ENCODE measurements at regions not wholly inside any gene's neighbourhood (a gene's known extent, or its start where the extent isn't known, plus 50 kb on each side); places are given as distances from the start of the nearest gene placed in this dataset.
"Not testable (repeated sequence)": the region's sequence is repeated elsewhere in the genome, so short reads cannot be mapped to it uniquely, and the experiment has no call there.

GRCh38 chr10:64358907-64359306, 837.7 kb downstream of the REEP3 start:
- intact Hi-C loops (cut with micrococcal nuclease) = no loop called here
- H3K9me3 Mint-ChIP-seq (ENCODE audit: unreplicated experiment) = peaks cover 9% of the 10 kb centered on the region
- H3K4me3 Mint-ChIP-seq (ENCODE audit: unreplicated experiment) = no peak overlapping the region
- no peaks in the 10 kb centered on the region for H3K27me3 Mint-ChIP-seq (ENCODE audit: insufficient read depth, unreplicated experiment)
- no peak for DNase-seq (ENCODE audit: unreplicated experiment)
- no peaks in the 10 kb centered on the region for H3K36me3 Mint-ChIP-seq (ENCODE audit: insufficient read depth, unreplicated experiment)
- POLR2A ChIA-PET = no interaction called here
- H3K27ac Mint-ChIP-seq (ENCODE audit: low read depth, unreplicated experiment) = no peak overlapping the region
- H3K4me1 Mint-ChIP-seq (ENCODE audit: insufficient read depth, unreplicated experiment) = no peaks in the 10 kb centered on the region
- no TSS peak for BruUV-seq (replicated peaks)
- TF ChIP-seq CTCF (IDR thresholded peaks at IDR 0.05; ENCODE audit: unreplicated experiment) = no peak
- CTCF ChIA-PET = interaction anchor here (0.6 to 0.7 kb wide), 4 partner anchors 8 to 385 kb away, joined by 3 to 5 read pairs (median 4); no protein-coding TSS in a partner anchor

DNA sequence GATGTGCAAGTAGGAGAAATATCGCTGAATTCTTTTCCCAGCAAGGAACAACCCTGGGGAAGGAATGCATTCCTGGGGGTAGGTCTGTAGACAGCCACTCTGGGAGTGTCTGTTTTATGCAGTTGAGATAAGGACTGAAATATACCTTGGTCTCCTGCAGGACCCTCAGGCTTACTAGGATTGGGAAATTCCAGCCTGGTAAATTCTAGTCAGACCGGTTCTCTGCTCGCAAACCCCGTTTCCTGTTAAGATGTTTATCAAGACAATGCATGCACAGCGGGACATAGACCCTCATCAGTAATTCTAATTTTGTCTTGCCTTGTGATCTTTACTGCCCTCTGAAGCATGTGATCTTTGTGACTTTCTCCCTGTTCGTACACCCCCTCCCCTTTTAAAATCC, 839.0 kb downstream of the REEP3 start:
- H3K4me3 Mint-ChIP-seq (ENCODE audit: unreplicated experiment); H3K9me3 Mint-ChIP-seq (ENCODE audit: unreplicated experiment); POLR2A ChIA-PET; H3K4me1 Mint-ChIP-seq (ENCODE audit: insufficient read depth, unreplicated experiment); CTCF ChIA-PET; H3K36me3 Mint-ChIP-seq (ENCODE audit: insufficient read depth, unreplicated experiment); BruUV-seq (replicated peaks); H3K27me3 Mint-ChIP-seq (ENCODE audit: insufficient read depth, unreplicated experiment); intact Hi-C loops (cut with micrococcal nuclease); DNase-seq (ENCODE audit: unreplicated experiment); H3K27ac Mint-ChIP-seq (ENCODE audit: low read depth, unreplicated experiment): not testable (repeated sequence)

DNA sequence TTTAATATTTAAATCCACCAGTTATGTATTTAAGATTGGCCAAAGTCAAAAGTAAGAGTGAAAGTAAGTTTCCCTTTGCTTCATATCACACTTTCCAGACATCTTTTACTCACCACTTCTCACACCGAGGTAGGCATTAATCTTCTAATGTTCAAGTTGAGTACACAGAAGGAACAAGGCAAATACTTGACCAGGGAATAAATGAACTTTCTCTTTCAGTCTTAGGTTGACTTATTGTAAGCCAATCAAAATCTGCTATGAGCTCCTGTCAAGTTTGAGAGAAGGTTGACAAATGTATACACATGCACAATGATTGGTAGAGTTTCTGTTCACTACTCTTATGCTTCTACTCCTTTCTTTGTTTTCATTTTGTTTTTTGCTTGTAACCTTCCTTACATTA, 842.5 kb downstream of the REEP3 start:
- H3K36me3 Mint-ChIP-seq (ENCODE audit: insufficient read depth, unreplicated experiment) = no peaks in the 10 kb centered on the region
- no peak for DNase-seq (ENCODE audit: unreplicated experiment)
- H3K4me1 Mint-ChIP-seq (ENCODE audit: insufficient read depth, unreplicated experiment) = no peaks in the 10 kb centered on the region
- ChIA-PET CTCF (interaction anchor here (0.5 to 0.6 kb wide), 2 partner anchors 178 to 189 kb away, joined by 3 read pairs; no protein-coding TSS in a partner anchor), POLR2A (no interaction called here)
- H3K4me3 Mint-ChIP-seq (ENCODE audit: unreplicated experiment) = no peak overlapping the region
- BruUV-seq (replicated peaks) = no TSS peak
- TF ChIP-seq CTCF (IDR thresholded peaks at IDR 0.05; ENCODE audit: unreplicated experiment) = no peak
- H3K27me3 Mint-ChIP-seq (ENCODE audit: insufficient read depth, unreplicated experiment) = no peaks in the 10 kb centered on the region
- intact Hi-C loops (cut with micrococcal nuclease) = no loop called here
- peaks cover 9% of the 10 kb centered on the region for H3K9me3 Mint-ChIP-seq (ENCODE audit: unreplicated experiment)
- H3K27ac Mint-ChIP-seq (ENCODE audit: low read depth, unreplicated experiment) = no peak overlapping the region

GRCh38 chr10:64365663-64366062, 844.5 kb downstream of the REEP3 start:
- Mint-ChIP-seq H3K27ac (ENCODE audit: low read depth, unreplicated experiment) (no peak overlapping the region), H3K27me3 (ENCODE audit: insufficient read depth, unreplicated experiment) (no peaks in the 10 kb centered on the region), H3K36me3 (ENCODE audit: insufficient read depth, unreplicated experiment) (no peaks in the 10 kb centered on the region), H3K4me3 (ENCODE audit: unreplicated experiment) (no peak overlapping the region), H3K9me3 (ENCODE audit: unreplicated experiment) (no peaks in the 10 kb centered on the region), H3K4me1 (ENCODE audit: insufficient read depth, unreplicated experiment) (no peaks in the 10 kb centered on the region)
- no peak for DNase-seq (ENCODE audit: unreplicated experiment)
- BruUV-seq (replicated peaks) = no TSS peak
- ChIA-PET POLR2A (interaction anchor here (0.6 kb wide), 1 partner anchor 668 kb away, joined by 3 read pairs; no protein-coding TSS in a partner anchor), CTCF (interaction anchor here (0.6 kb wide), 1 partner anchor 1580 kb away, joined by 3 read pairs; no protein-coding TSS in a partner anchor)
- no peak for TF ChIP-seq CTCF (IDR thresholded peaks at IDR 0.05; ENCODE audit: unreplicated experiment)
- intact Hi-C loops (cut with micrococcal nuclease) = no loop called here

- DNase-seq (ENCODE audit: unreplicated experiment) = no peak
- Mint-ChIP-seq H3K4me3 (ENCODE audit: unreplicated experiment) (no peak overlapping the region), H3K27ac (ENCODE audit: low read depth, unreplicated experiment) (no peak overlapping the region), H3K27me3 (ENCODE audit: insufficient read depth, unreplicated experiment) (no peaks in the 10 kb centered on the region), H3K4me1 (ENCODE audit: insufficient read depth, unreplicated experiment) (no peaks in the 10 kb centered on the region), H3K36me3 (ENCODE audit: insufficient read depth, unreplicated experiment) (no peaks in the 10 kb centered on the region), H3K9me3 (ENCODE audit: unreplicated experiment) (no peaks in the 10 kb centered on the region)
- intact Hi-C loops (cut with micrococcal nuclease) = no loop called here
- POLR2A ChIA-PET = no interaction called here
- BruUV-seq (replicated peaks) = no TSS peak
- TF ChIP-seq CTCF (IDR thresholded peaks at IDR 0.05; ENCODE audit: unreplicated experiment) = no peak
- CTCF ChIA-PET = interaction anchor here (0.7 kb wide), 1 partner anchor 1930 kb away, joined by 3 read pairs; no protein-coding TSS in a partner anchor
Measured at GRCh38 chr10:64368298-64368697, 847.1 kb downstream of the REEP3 start.

Data from MCF 10A (cell line).